ENCODE measurements at regions not wholly inside any gene's neighbourhood (a gene's known extent, or its start where the extent isn't known, plus 50 kb on each side); places are given as distances from the start of the nearest gene placed in this dataset.
A peak's percentile ranks its signal among the peaks of the same experiment; 100 is the strongest.

DNA sequence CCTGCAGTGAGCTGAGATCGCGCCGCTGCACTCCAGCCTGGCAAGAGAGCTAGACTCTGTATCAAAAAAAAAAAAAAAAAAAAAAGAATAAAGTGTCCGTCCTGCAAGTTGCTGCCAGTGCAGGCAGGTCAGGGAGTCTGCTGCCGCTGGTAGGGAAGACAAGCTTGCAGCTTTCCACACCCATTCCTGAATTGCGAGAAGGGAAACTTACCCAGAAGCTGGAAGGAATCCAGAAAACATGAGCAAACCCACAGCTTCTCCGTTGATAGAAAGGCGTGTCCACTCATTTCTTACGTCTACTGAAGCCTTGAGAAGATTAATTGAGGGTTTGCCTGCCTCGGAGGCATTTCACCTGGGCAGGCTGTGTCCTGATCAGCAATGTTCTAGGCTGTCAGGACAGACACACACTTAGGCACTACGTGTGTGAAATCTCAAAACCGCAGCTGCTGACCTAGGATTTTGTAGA, 61.6 kb upstream of the DSP start:
- no peaks in the 10 kb centered on the region for H3K36me3 ChIP-seq
- H3K4me1 ChIP-seq, result no peaks in the 10 kb centered on the region
- intact Hi-C loops (cut with DNase I; ENCODE audit: low total_unique reads), result loop anchor here (2.0 kb wide), 1 partner anchor 75 kb away; no protein-coding TSS in a partner anchor
- peak overlapping the region in 2 of 3 donors; percentile 21 to 42 for H3K4me3 ChIP-seq
- H3K27me3 ChIP-seq, result no peaks in the 10 kb centered on the region
- peak in 1 of 2 donors; percentile 72 for DNase-seq (ENCODE audit: low spot score in 2 of 2)
- H3K27ac ChIP-seq, result peak overlapping the region; percentile 62 to 74
- no peaks in the 10 kb centered on the region for H3K9me3 ChIP-seq
- TF ChIP-seq POLR2A (IDR thresholded peaks at IDR 0.05) (no peak), POLR2AphosphoS5 (IDR thresholded peaks at IDR 0.05) (peak in 1 of 3 donors; percentile 60)
- TF ChIP-seq, protein P1, sequence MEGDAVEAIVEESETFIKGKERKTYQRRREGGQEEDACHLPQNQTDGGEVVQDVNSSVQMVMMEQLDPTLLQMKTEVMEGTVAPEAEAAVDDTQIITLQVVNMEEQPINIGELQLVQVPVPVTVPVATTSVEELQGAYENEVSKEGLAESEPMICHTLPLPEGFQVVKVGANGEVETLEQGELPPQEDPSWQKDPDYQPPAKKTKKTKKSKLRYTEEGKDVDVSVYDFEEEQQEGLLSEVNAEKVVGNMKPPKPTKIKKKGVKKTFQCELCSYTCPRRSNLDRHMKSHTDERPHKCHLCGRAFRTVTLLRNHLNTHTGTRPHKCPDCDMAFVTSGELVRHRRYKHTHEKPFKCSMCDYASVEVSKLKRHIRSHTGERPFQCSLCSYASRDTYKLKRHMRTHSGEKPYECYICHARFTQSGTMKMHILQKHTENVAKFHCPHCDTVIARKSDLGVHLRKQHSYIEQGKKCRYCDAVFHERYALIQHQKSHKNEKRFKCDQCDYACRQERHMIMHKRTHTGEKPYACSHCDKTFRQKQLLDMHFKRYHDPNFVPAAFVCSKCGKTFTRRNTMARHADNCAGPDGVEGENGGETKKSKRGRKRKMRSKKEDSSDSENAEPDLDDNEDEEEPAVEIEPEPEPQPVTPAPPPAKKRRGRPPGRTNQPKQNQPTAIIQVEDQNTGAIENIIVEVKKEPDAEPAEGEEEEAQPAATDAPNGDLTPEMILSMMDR (IDR thresholded peaks at IDR 0.05), result no peak

GRCh38 chr6:7484666-7485065, 56.8 kb upstream of the DSP start:
- intact Hi-C loops (cut with DNase I; ENCODE audit: low total_unique reads), result no loop called here
- no peak for DNase-seq (ENCODE audit: low spot score in 2 of 2)
- TF ChIP-seq, protein P1 (IDR thresholded peaks at IDR 0.05), result no peak
- TF ChIP-seq POLR2AphosphoS5 (IDR thresholded peaks at IDR 0.05), result no peak
- no peak for TF ChIP-seq POLR2A (IDR thresholded peaks at IDR 0.05)

DNA sequence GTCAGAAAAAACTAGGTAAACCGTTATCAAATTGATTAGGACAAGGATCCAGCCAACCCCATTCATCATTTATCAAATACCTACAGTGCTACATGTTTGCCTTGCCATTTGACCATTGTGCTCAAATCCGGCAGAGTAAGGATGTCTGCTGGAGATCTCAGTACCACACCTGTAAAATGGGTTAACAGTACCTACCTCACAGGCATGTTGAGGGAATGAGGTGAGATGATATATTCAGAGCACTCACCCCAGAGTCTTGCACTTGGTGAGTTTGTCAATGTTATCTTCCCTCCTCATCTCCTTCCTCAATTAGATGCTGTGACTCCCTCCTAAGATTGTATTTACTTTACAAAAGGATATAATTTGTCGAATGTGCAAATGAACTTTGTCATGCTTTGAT, 54.5 kb upstream of the DSP start:
- intact Hi-C loops (cut with DNase I; ENCODE audit: low total_unique reads), result loop anchor here (2.0 kb wide), 1 partner anchor 68 kb away; no protein-coding TSS in a partner anchor
- TF ChIP-seq POLR2A (IDR thresholded peaks at IDR 0.05) (no peak), POLR2AphosphoS5 (IDR thresholded peaks at IDR 0.05) (no peak)
- TF ChIP-seq, protein P1 (IDR thresholded peaks at IDR 0.05), result no peak
- no peak overlapping the region for H3K4me3 ChIP-seq

More at GRCh38 chr6:7484666-7485065, 56.8 kb upstream of the DSP start:
- Histone ChIP-seq H3K4me1 (no peaks in the 10 kb centered on the region), H3K27me3 (no peaks in the 10 kb centered on the region), H3K36me3 (no peaks in the 10 kb centered on the region), H3K4me3 (no peak overlapping the region), H3K27ac (no peak overlapping the region), H3K9me3 (no peaks in the 10 kb centered on the region)

GRCh38 chr6:7488494-7488893, 53.0 kb upstream of the DSP start:
- no peak overlapping the region for H3K4me3 ChIP-seq
- H3K27ac ChIP-seq, result no peak overlapping the region
- H3K4me1 ChIP-seq, result no peaks in the 10 kb centered on the region
- TF ChIP-seq POLR2A (IDR thresholded peaks at IDR 0.05) (no peak), POLR2AphosphoS5 (IDR thresholded peaks at IDR 0.05) (no peak)
- TF ChIP-seq, protein P1 (IDR thresholded peaks at IDR 0.05), result no peak
- DNase-seq (ENCODE audit: low spot score in 2 of 2), result no peak
- H3K36me3 ChIP-seq, result no peaks in the 10 kb centered on the region
- no peaks in the 10 kb centered on the region for H3K9me3 ChIP-seq
- intact Hi-C loops (cut with DNase I; ENCODE audit: low total_unique reads), result no loop called here
- no peaks in the 10 kb centered on the region for H3K27me3 ChIP-seq

More for the DNA sequence above, 54.5 kb upstream of the DSP start:
- no peaks in the 10 kb centered on the region for H3K36me3 ChIP-seq
- no peak overlapping the region for H3K27ac ChIP-seq
- H3K4me1 ChIP-seq, result no peaks in the 10 kb centered on the region
- no peaks in the 10 kb centered on the region for H3K27me3 ChIP-seq
- no peaks in the 10 kb centered on the region for H3K9me3 ChIP-seq
- no peak for DNase-seq (ENCODE audit: low spot score in 2 of 2)

DNA sequence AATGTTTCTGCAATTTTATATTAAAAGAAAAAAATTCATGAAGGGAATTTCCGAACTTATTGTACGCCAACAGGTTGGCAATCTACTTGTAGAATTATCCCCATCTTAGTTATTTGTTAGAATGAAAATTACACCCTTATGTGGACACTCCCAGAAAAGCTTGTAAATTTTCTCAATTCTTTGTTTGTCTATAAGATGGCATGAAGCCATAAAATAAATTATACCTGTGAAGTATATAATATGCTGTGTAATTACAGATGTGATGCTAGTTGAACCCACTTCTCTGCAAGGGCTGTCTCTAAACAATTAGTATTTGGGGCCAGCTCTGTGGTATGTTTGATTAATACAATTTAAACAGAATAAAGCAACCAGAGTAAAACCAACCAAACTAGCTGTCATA, 52.1 kb upstream of the DSP start:
- Histone ChIP-seq H3K27me3 (no peaks in the 10 kb centered on the region), H3K36me3 (no peaks in the 10 kb centered on the region), H3K4me1 (no peaks in the 10 kb centered on the region), H3K9me3 (no peaks in the 10 kb centered on the region), H3K27ac (no peak overlapping the region), H3K4me3 (no peak overlapping the region)
- TF ChIP-seq POLR2A (IDR thresholded peaks at IDR 0.05) (no peak), POLR2AphosphoS5 (IDR thresholded peaks at IDR 0.05) (no peak)
- TF ChIP-seq, protein P1 (IDR thresholded peaks at IDR 0.05), result no peak
- DNase-seq (ENCODE audit: low spot score in 2 of 2), result no peak
- intact Hi-C loops (cut with DNase I; ENCODE audit: low total_unique reads), result no loop called here
